PC-3 (cell line): ENCODE measurements at regions not wholly inside any gene's neighbourhood (a gene's known extent, or its start where the extent isn't known, plus 50 kb on each side); places are given as distances from the start of the nearest gene placed in this dataset.

Experiments
- ATAC-seq: fragments of 200-7000 bp; cut with Tn5 transposase; 2 replicates; pipeline ENCODE4 v1.9.1; 2020; ENCODE audit warnings: mild to moderate bottlenecking, moderate library complexity
- BruUV-seq: library from RNA; stranded (reverse); fragments of 400-500 nt; replicated peaks from 2 replicates; lab custom pipeline; 2021; lab: Mats Ljungman, UMichigan
- CTCF ChIA-PET: fragments of 300-600 bp; sonication (Branson Sonifier 250); formaldehyde crosslinking; loops from one replicate; lab custom pipeline; 2022; ENCODE audit warnings: antibody characterized with exemption; lab: Charles Lee
- POLR2A ChIA-PET: fragments of 300-600 bp; sonication (Branson Sonifier 250); formaldehyde crosslinking; loops from one replicate; lab custom pipeline; 2022; ENCODE audit warnings: antibody characterized with exemption; ENCODE audit not compliant: unreplicated experiment; lab: Charles Lee
- DNase-seq: peaks from one replicate; pipeline ENCODE4 v3.0.0-alpha.2; 2015
- H2AFZ ChIP-seq: fragments of 300-600 bp; sonication (generic); 2 replicates; pipeline ENCODE4 v1.6.0; 2016; ENCODE audit warnings: antibody characterized with exemption, low read length
- H3F3A ChIP-seq: fragments of 300-600 bp; sonication (generic); one replicate; pipeline ENCODE4 v1.6.0; 2017; ENCODE audit warnings: antibody characterized with exemption, low read length, control low read depth, mild to moderate bottlenecking; ENCODE audit not compliant: unreplicated experiment
- H3K27ac ChIP-seq: fragments of 300-600 bp; sonication (generic); 2 replicates; pipeline ENCODE4 v1.5.1; 2016; ENCODE audit warnings: mild to moderate bottlenecking, low read length
- H3K27me3 ChIP-seq: fragments of 300-600 bp; sonication (generic); 2 replicates; pipeline ENCODE4 v1.6.1; 2016; ENCODE audit warnings: low read length, mixed read lengths
- H3K36me3 ChIP-seq: fragments of 300-600 bp; sonication (generic); 2 replicates; pipeline ENCODE4 v1.6.1; 2016; ENCODE audit warnings: low read depth, mixed run types, low read length, mixed read lengths
- H3K4me1 ChIP-seq: fragments of 300-600 bp; sonication (generic); 2 replicates; pipeline ENCODE4 v1.5.1; 2016; ENCODE audit warnings: low read length; ENCODE audit not compliant: insufficient read depth
- H3K4me2 ChIP-seq: fragments of 300-600 bp; sonication (generic); 2 replicates; pipeline ENCODE4 v1.6.0; 2016; ENCODE audit warnings: low read length
- H3K4me3 ChIP-seq: fragments of 300-600 bp; sonication (generic); 2 replicates; pipeline ENCODE4 v1.5.1; 2016; ENCODE audit warnings: mild to moderate bottlenecking, low read length, mixed read lengths
- H3K79me2 ChIP-seq: fragments of 300-600 bp; sonication (generic); 2 replicates; pipeline ENCODE4 v1.6.1; 2017; ENCODE audit warnings: low read length, mixed read lengths
- H3K9ac ChIP-seq: fragments of 300-600 bp; sonication (generic); 2 replicates; pipeline ENCODE4 v1.6.0; 2016; ENCODE audit warnings: mild to moderate bottlenecking, low read length
- H3K9me2 ChIP-seq: fragments of 300-600 bp; sonication (generic); replicated peaks from 2 replicates; pipeline ENCODE4 v1.6.1; 2016; ENCODE audit warnings: mixed run types, low read length, mixed read lengths
- H3K9me3 ChIP-seq: fragments of 300-600 bp; sonication (generic); 2 replicates; pipeline ENCODE4 v1.6.1; 2016; ENCODE audit warnings: low read length, mixed read lengths
- H4K20me1 ChIP-seq: fragments of 300-600 bp; sonication (generic); 2 replicates; pipeline ENCODE4 v1.6.1; 2016; ENCODE audit warnings: low read length, mixed read lengths
- EZH2 ChIP-seq: fragments of 300-600 bp; sonication (generic); IDR thresholded peaks from one replicate; pipeline ENCODE4 v1.6.1; 2017; ENCODE audit warnings: antibody characterized with exemption, mild to moderate bottlenecking, low read length; ENCODE audit not compliant: unreplicated experiment
- EZH2phosphoT487 ChIP-seq: fragments of 300-600 bp; sonication (generic); IDR thresholded peaks from 2 replicates; pipeline ENCODE4 v1.6.1; 2018; ENCODE audit warnings: mild to moderate bottlenecking, antibody characterized with exemption, low read length, borderline replicate concordance
- intact Hi-C: fragments of 100-400 bp; cut with micrococcal nuclease; formaldehyde crosslinking; loops from 2 replicates; pipeline ENCODE4 v1.9.0; 2023
- TF ChIP-seq, protein P1 (sequence below): fragments of 300-600 bp; sonication (generic); conservative IDR thresholded peaks from 2 replicates; pipeline ENCODE4 v1.5.1; 2017; ENCODE audit warnings: antibody characterized with exemption, low read depth, mild to moderate bottlenecking, low read length

DNA sequence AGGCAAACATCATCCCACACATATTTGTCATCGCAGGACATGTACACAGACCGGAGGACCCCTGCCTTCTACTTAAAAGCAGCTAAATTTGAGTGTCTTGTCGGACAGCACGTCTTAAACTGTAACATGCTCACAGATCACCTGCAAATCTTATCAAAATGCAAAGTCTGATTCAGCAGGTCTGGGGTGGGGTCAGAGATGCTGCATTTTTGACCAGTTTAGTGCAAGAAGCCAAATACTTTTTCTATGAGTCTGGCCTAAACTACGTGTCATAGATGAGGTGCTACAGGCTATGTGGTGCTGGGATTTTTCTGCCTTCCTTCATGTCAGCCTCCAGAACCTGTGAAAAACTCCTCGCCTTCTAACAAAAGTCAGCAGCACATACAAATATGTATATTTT, 178.8 kb upstream of the LHX5 start:
- H3K4me3 ChIP-seq = no peak overlapping the region
- H3K79me2 ChIP-seq = no peaks in the 10 kb centered on the region
- no TSS peak for BruUV-seq
- H3F3A ChIP-seq = no peaks in the 10 kb centered on the region
- H3K27me3 ChIP-seq = peaks cover 8% of the 10 kb centered on the region; the same call in 1 of the 2 replicates
- peak; percentile 48 for ATAC-seq
- H3K9ac ChIP-seq = no peak overlapping the region
- ChIA-PET CTCF (no interaction called here), POLR2A (no interaction called here)
- DNase-seq = peak; percentile 46
- H3K9me3 ChIP-seq = no peaks in the 10 kb centered on the region
- intact Hi-C loops = no loop called here
- H2AFZ ChIP-seq = no peak overlapping the region
- no peak overlapping the region for H3K27ac ChIP-seq
- H3K9me2 ChIP-seq = no peaks in the 10 kb centered on the region
- H3K4me1 ChIP-seq = peaks cover 11% of the 10 kb centered on the region
- no peak overlapping the region for H3K4me2 ChIP-seq
- H4K20me1 ChIP-seq = no peaks in the 10 kb centered on the region
- H3K36me3 ChIP-seq = no peaks in the 10 kb centered on the region
- TF ChIP-seq, protein P1, sequence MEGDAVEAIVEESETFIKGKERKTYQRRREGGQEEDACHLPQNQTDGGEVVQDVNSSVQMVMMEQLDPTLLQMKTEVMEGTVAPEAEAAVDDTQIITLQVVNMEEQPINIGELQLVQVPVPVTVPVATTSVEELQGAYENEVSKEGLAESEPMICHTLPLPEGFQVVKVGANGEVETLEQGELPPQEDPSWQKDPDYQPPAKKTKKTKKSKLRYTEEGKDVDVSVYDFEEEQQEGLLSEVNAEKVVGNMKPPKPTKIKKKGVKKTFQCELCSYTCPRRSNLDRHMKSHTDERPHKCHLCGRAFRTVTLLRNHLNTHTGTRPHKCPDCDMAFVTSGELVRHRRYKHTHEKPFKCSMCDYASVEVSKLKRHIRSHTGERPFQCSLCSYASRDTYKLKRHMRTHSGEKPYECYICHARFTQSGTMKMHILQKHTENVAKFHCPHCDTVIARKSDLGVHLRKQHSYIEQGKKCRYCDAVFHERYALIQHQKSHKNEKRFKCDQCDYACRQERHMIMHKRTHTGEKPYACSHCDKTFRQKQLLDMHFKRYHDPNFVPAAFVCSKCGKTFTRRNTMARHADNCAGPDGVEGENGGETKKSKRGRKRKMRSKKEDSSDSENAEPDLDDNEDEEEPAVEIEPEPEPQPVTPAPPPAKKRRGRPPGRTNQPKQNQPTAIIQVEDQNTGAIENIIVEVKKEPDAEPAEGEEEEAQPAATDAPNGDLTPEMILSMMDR = no peak
- TF ChIP-seq EZH2 = no peak
- TF ChIP-seq EZH2phosphoT487 = no peak

DNA sequence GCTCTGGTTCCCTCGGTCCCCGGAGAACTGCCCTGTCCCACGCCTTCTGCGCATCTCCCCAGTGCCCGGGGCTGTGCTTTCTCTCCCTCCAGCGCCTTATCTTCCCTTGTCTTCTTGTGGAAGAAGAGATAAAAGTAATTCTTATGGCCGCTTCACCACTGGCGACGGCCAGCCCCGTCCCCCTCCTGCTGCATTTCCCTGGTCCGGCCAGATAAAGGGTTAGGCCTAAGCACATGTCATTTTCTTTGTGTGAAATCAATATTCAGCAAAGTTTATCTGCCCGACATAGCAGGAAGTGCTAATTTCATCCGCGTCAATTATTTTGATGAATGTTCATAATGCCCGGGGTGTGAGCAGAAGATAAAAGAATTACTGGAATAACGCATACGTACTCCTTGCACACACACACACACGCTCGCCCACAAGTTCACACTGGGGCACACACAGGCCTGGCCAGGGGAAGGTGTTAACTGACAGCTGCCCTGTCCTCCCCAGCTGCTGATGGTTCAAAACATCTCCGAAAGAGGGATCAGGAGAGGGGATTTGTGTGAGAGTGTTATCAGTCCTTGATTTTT, 177.7 kb upstream of the LHX5 start:
- TF ChIP-seq, protein P1 = no peak
- no peak for TF ChIP-seq EZH2
- TF ChIP-seq EZH2phosphoT487 = no peak

DNA sequence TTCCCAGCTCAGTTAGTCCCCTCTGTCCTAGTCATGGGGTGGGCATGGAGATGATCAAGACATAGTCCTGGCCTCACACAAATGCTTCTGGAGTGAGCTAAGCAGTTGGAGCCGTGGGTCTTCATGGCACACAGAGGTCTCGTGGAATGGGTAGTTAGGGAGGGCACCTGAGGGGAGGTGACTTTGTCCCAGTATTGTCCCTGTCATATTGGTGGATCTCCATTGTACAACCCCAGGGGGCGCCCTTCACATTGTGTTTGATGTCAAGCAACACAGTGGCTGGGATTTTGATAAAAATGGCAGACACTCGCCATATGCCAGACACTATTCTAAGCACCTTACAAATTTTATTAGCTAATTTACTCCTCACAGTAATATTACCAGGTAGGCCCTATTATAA, 175.4 kb upstream of the LHX5 start:
- Histone ChIP-seq H3K9me3 (no peaks in the 10 kb centered on the region), H3K4me1 (peaks cover 11% of the 10 kb centered on the region), H2AFZ (no peak overlapping the region), H3K4me2 (no peak overlapping the region), H3K9me2 (no peaks in the 10 kb centered on the region), H3K9ac (no peak overlapping the region), H3K4me3 (no peak overlapping the region), H3K36me3 (no peaks in the 10 kb centered on the region), H3F3A (no peaks in the 10 kb centered on the region), H3K27me3 (peaks cover 33% of the 10 kb centered on the region), H4K20me1 (no peaks in the 10 kb centered on the region), H3K79me2 (no peaks in the 10 kb centered on the region), H3K27ac (no peak overlapping the region)
- no TSS peak for BruUV-seq
- POLR2A ChIA-PET = no interaction called here
- TF ChIP-seq, protein P1 = peak; percentile 45; the same call in 1 of the 2 replicates
- TF ChIP-seq EZH2phosphoT487 (no peak), EZH2 (no peak)
- DNase-seq (no peak), ATAC-seq (no peak)
- CTCF ChIA-PET = no interaction called here
- intact Hi-C loops = no loop called here

More for the DNA sequence above, 177.7 kb upstream of the LHX5 start:
- H3K4me2 ChIP-seq = no peak overlapping the region
- BruUV-seq = no TSS peak
- POLR2A ChIA-PET = no interaction called here
- H3K27me3 ChIP-seq = peaks cover 17% of the 10 kb centered on the region
- DNase-seq = no peak
- no peaks in the 10 kb centered on the region for H3K36me3 ChIP-seq
- CTCF ChIA-PET = no interaction called here
- H2AFZ ChIP-seq = no peak overlapping the region
- no peaks in the 10 kb centered on the region for H3K79me2 ChIP-seq
- ATAC-seq = no peak
- H3K9ac ChIP-seq = no peak overlapping the region
- intact Hi-C loops = no loop called here
- H3K9me3 ChIP-seq = no peaks in the 10 kb centered on the region
- peaks cover 11% of the 10 kb centered on the region for H3K4me1 ChIP-seq
- H3K27ac ChIP-seq = no peak overlapping the region
- no peaks in the 10 kb centered on the region for H3K9me2 ChIP-seq
- H3K4me3 ChIP-seq = no peak overlapping the region
- H3F3A ChIP-seq = no peaks in the 10 kb centered on the region
- H4K20me1 ChIP-seq = no peaks in the 10 kb centered on the region
